ENCODE measurements at regions not wholly inside any gene's neighbourhood (a gene's known extent, or its start where the extent isn't known, plus 50 kb on each side); places are given as distances from the start of the nearest gene placed in this dataset.
A peak's percentile ranks its signal among the peaks of the same experiment; 100 is the strongest.

GRCh38 chr4:54548098-54548620, 109.6 kb upstream of the KIT start (continued):
- TF ChIP-seq CHD4 (IDR thresholded peaks at IDR 0.05; ENCODE audit: insufficient read depth, insufficient replicate concordance, low read depth, low read length, poor library complexity, severe bottlenecking): no peak
- TF ChIP-seq NR2F6 (CRISPR knock-in tag; IDR thresholded peaks at IDR 0.05): no peak
- TF ChIP-seq BCOR (IDR thresholded peaks at IDR 0.05): peak; percentile 21; the same call in 1 of the 2 replicates
- TF ChIP-seq LARP7 (IDR thresholded peaks at IDR 0.05): no peak
- no peak for TF ChIP-seq NR2C1 (IDR thresholded peaks at IDR 0.05)
- no peak for TF ChIP-seq NR2C1 (tag; IDR thresholded peaks at IDR 0.05)
- TF ChIP-seq GATA2 (CRISPR knock-in tag; IDR thresholded peaks at IDR 0.05): no peak
- TF ChIP-seq CHD2 (IDR thresholded peaks at IDR 0.05; ENCODE audit: low read depth, low read length): no peak
- no peak for TF ChIP-seq SIRT6 (IDR thresholded peaks at IDR 0.05; ENCODE audit: low read depth, low read length)
- no peak for TF ChIP-seq NFIC (IDR thresholded peaks at IDR 0.05)
- TF ChIP-seq ZNF134 (CRISPR knock-in tag; conservative IDR thresholded peaks at IDR 0.05): 0 out of 2 replicates have a peak, but pooled peaks have one; percentile 18
- no peak for TF ChIP-seq PPARD (CRISPR knock-in tag; IDR thresholded peaks at IDR 0.05)
- TF ChIP-seq PRMT5 (CRISPR knock-in tag; IDR thresholded peaks at IDR 0.05): no peak
- TF ChIP-seq HNRNPL (IDR thresholded peaks at IDR 0.05; ENCODE audit: low read depth, low read length): no peak
- TF ChIP-seq CBFA2T3 (IDR thresholded peaks at IDR 0.05): no peak
- TF ChIP-seq ZFX (CRISPR knock-in tag; IDR thresholded peaks at IDR 0.05): no peak
- TF ChIP-seq RAD51 (IDR thresholded peaks at IDR 0.05; ENCODE audit: borderline replicate concordance, low read depth): peak; percentile 64; the same call in 1 of the 2 replicates
- TF ChIP-seq HES1 (IDR thresholded peaks at IDR 0.05; ENCODE audit: low read depth): no peak
- TF ChIP-seq KAT7 (CRISPR knock-in tag; IDR thresholded peaks at IDR 0.05; ENCODE audit: borderline replicate concordance): no peak
- no peak for TF ChIP-seq E2F4 (CRISPR knock-in tag; IDR thresholded peaks at IDR 0.05; ENCODE audit: low read depth)
- TF ChIP-seq SOX6 (IDR thresholded peaks at IDR 0.05): no peak
- no peak for TF ChIP-seq SAP30 (IDR thresholded peaks at IDR 0.05; ENCODE audit: borderline replicate concordance, insufficient read depth, low read depth, low read length, poor library complexity, severe bottlenecking)
- peak; percentile 69 for TF ChIP-seq RBM25 (IDR thresholded peaks at IDR 0.05; ENCODE audit: low read depth, low read length, severe bottlenecking)
- no peak for TF ChIP-seq RBBP5 (IDR thresholded peaks at IDR 0.05; ENCODE audit: borderline replicate concordance, insufficient read depth, low read length, poor library complexity, severe bottlenecking)
- TF ChIP-seq ELK3 (CRISPR knock-in tag; IDR thresholded peaks at IDR 0.05): no peak
- no peak for TF ChIP-seq CAMTA2 (CRISPR knock-in tag; conservative IDR thresholded peaks at IDR 0.05)
- TF ChIP-seq MCM7 (IDR thresholded peaks at IDR 0.05): no peak
- TF ChIP-seq PHB2 (IDR thresholded peaks at IDR 0.05; ENCODE audit: low read depth): no peak
- TF ChIP-seq ZNF778 (CRISPR knock-in tag; IDR thresholded peaks at IDR 0.05): no peak
- TF ChIP-seq HDAC2 (IDR thresholded peaks at IDR 0.05): 0 out of 2 replicates have a peak, but pooled peaks have one; percentile 17
- TF ChIP-seq ZNF586 (CRISPR knock-in tag; conservative IDR thresholded peaks at IDR 0.05): no peak
